ENCODE measurements at regions not wholly inside any gene's neighbourhood (a gene's known extent, or its start where the extent isn't known, plus 50 kb on each side); places are given as distances from the start of the nearest gene placed in this dataset.

DNA sequence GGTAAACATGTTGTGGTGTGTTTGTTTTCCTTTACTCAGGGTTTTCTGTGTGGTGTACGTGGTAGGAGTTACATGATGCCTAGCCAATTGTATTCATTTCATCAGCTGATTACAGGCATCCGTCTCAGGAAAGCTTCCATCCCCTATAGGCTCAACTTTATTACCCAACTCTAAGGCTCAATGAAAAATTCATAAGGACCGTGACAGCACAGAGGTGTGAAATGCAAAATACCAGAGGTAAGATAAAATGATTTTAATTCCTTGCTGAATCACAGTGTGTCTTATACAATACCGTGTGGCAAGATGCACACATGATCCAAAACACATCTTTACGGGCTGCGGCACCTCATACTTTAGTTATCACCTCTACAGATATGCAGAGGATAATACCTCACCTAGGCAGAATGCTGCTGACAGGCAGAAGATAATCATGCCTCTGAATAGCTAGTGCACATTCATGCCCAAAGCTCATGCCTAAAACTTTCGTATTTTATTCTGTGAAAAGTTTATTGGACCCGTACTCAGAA is 87.2 kb upstream of the DIO2 start:
- TF ChIP-seq, protein P1, sequence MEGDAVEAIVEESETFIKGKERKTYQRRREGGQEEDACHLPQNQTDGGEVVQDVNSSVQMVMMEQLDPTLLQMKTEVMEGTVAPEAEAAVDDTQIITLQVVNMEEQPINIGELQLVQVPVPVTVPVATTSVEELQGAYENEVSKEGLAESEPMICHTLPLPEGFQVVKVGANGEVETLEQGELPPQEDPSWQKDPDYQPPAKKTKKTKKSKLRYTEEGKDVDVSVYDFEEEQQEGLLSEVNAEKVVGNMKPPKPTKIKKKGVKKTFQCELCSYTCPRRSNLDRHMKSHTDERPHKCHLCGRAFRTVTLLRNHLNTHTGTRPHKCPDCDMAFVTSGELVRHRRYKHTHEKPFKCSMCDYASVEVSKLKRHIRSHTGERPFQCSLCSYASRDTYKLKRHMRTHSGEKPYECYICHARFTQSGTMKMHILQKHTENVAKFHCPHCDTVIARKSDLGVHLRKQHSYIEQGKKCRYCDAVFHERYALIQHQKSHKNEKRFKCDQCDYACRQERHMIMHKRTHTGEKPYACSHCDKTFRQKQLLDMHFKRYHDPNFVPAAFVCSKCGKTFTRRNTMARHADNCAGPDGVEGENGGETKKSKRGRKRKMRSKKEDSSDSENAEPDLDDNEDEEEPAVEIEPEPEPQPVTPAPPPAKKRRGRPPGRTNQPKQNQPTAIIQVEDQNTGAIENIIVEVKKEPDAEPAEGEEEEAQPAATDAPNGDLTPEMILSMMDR (IDR thresholded peaks at IDR 0.05; ENCODE audit: low read depth, low read length, poor library complexity, severe bottlenecking), result no peak
- TF ChIP-seq EZH2phosphoT487 (IDR thresholded peaks at IDR 0.05; ENCODE audit: borderline replicate concordance, low read length), result no peak

Data from DOHH2 (cell line).